Panc1 (cell line): ENCODE measurements at regions not wholly inside any gene's neighbourhood (a gene's known extent, or its start where the extent isn't known, plus 50 kb on each side); places are given as distances from the start of the nearest gene placed in this dataset.

Source experiments
- ATAC-seq: fragments of 200-7000 bp; cut with Tn5 transposase; 2 replicates; pipeline ENCODE4 v1.9.1; 2020; ENCODE audit warnings: mild to moderate bottlenecking, moderate library complexity
- BruUV-seq: library from RNA; stranded (reverse); fragments of 400-500 nt; replicated peaks from 2 replicates; lab custom pipeline; 2021; lab: Mats Ljungman, UMichigan
- CTCF ChIA-PET: fragments of 300-600 bp; sonication (Branson Sonifier 250); formaldehyde crosslinking; loops from one replicate; lab custom pipeline; 2022; ENCODE audit warnings: antibody characterized with exemption; lab: Charles Lee
- POLR2A ChIA-PET: fragments of 300-600 bp; sonication (Branson Sonifier 250); formaldehyde crosslinking; loops from one replicate; lab custom pipeline; 2022; ENCODE audit warnings: antibody characterized with exemption; lab: Charles Lee
- DNase-seq: peaks from one replicate; pipeline ENCODE4 v3.0.0-alpha.2; 2010; ENCODE audit warnings: low read depth, low spot score
- H3K27ac ChIP-seq: 2 replicates; pipeline ENCODE4 v1.5.1; 2011; ENCODE audit warnings: mild to moderate bottlenecking, low read length, inconsistent platforms
- H3K27me3 ChIP-seq: fragments of 200-500 bp; sonication (Bioruptor generic); 2 replicates; pipeline ENCODE4 v1.6.0; 2014; ENCODE audit warnings: low read length, inconsistent platforms; ENCODE audit not compliant: control insufficient read depth, insufficient read depth
- H3K36me3 ChIP-seq: fragments of 200-500 bp; sonication (Bioruptor generic); 2 replicates; pipeline ENCODE4 v1.5.1; 2014; ENCODE audit warnings: inconsistent platforms, mild to moderate bottlenecking, low read length, moderate library complexity; ENCODE audit not compliant: control insufficient read depth, insufficient read depth
- H3K4me1 ChIP-seq: 2 replicates; pipeline ENCODE4 v1.5.1; 2011; ENCODE audit warnings: inconsistent platforms, mild to moderate bottlenecking, low read length, moderate library complexity; ENCODE audit not compliant: control insufficient read depth, insufficient read depth
- H3K4me3 ChIP-seq, 2 experiments: 2 replicates each; pipeline ENCODE4 v1.5.1; 2011 to 2012; ENCODE audit warnings: low read depth in 2 of 2, low read length in 2 of 2, mild to moderate bottlenecking in 2 of 2, inconsistent platforms in 1 of 2, moderate library complexity in 1 of 2
- H3K9me3 ChIP-seq: fragments of 200-500 bp; sonication (Bioruptor generic); 2 replicates; pipeline ENCODE4 v1.5.1; 2014; ENCODE audit warnings: low read depth, mild to moderate bottlenecking, inconsistent platforms, low read length, moderate library complexity; ENCODE audit not compliant: control insufficient read depth, insufficient read depth
- CTCF ChIP-seq: fragments of 450-650 bp; IDR thresholded peaks from 2 replicates; pipeline ENCODE4 v1.5.1; 2017; ENCODE audit warnings: mild to moderate bottlenecking
- POLR2AphosphoS5 ChIP-seq: IDR thresholded peaks from 2 replicates; pipeline ENCODE4 v1.6.1; 2012; ENCODE audit warnings: mild to moderate bottlenecking, low read depth, low read length, moderate library complexity
- REST ChIP-seq, 2 experiments: IDR thresholded peaks; 2 replicates each; pipeline ENCODE4 v1.6.1; 2011 to 2012; ENCODE audit warnings: low read depth in 2 of 2, control low read depth in 1 of 2, low read length in 1 of 2, mild to moderate bottlenecking in 1 of 2, moderate library complexity in 1 of 2; ENCODE audit not compliant: insufficient read depth in 1 of 2
- SIN3A ChIP-seq: IDR thresholded peaks from 2 replicates; pipeline ENCODE4 v1.6.1; 2012; ENCODE audit warnings: low read depth, mild to moderate bottlenecking, low read length, moderate library complexity, borderline replicate concordance; ENCODE audit not compliant: insufficient read depth
- TCF7L2 ChIP-seq: IDR thresholded peaks from 2 replicates; pipeline ENCODE4 v1.6.1; 2011; ENCODE audit warnings: mild to moderate bottlenecking, low read depth, low read length, inconsistent platforms
- in situ Hi-C: cut with HindIII; loops from 2 replicates; pipeline ENCODE4 v1.10.0; 2016; ENCODE audit warnings: low sequenced_read_pairs, low pct_unique_long_range_greater_than_20kb
- intact Hi-C: fragments of 100-400 bp; cut with micrococcal nuclease; formaldehyde crosslinking; loops from one replicate; pipeline ENCODE4 v1.10.0; 2022; ENCODE audit not compliant: unreplicated experiment

- no peak for DNase-seq
- H3K27me3 ChIP-seq: no peaks in the 10 kb centered on the region
- peaks cover 44% of the 10 kb centered on the region for H3K9me3 ChIP-seq
- H3K4me1 ChIP-seq: no peaks in the 10 kb centered on the region
- POLR2A ChIA-PET: no interaction called here
- no peaks in the 10 kb centered on the region for H3K36me3 ChIP-seq
- CTCF ChIA-PET: no interaction called here
- intact Hi-C loops: no loop called here
- no peak for ATAC-seq
- H3K4me3 ChIP-seq: no peak overlapping the region
- no peak overlapping the region for H3K27ac ChIP-seq
- TF ChIP-seq SIN3A (no peak), TCF7L2 (no peak), CTCF (no peak), POLR2AphosphoS5 (no peak), REST (IDR thresholded peaks at IDR 0.05; ENCODE audit: insufficient read depth in 1 of 2, low read depth in 2 of 2, low read length in 1 of 2) (no peak)
- BruUV-seq: no TSS peak
- in situ Hi-C loops: no loop called here
Measured at GRCh38 chrX:117096528-117096927, 633.8 kb upstream of the CT83 start.

GRCh38 chrX:117095393-117095792, 632.6 kb upstream of the CT83 start:
- intact Hi-C loops (no loop called here), in situ Hi-C loops (no loop called here)
- H3K4me3 ChIP-seq: no peak overlapping the region
- no peak for TF ChIP-seq CTCF
- TF ChIP-seq TCF7L2: no peak
- TF ChIP-seq POLR2AphosphoS5: no peak
- no peak for TF ChIP-seq SIN3A
- TF ChIP-seq REST (IDR thresholded peaks at IDR 0.05; ENCODE audit: insufficient read depth in 1 of 2, low read depth in 2 of 2, low read length in 1 of 2): no peak
- ChIA-PET POLR2A (no interaction called here), CTCF (no interaction called here)
- ATAC-seq (no peak), DNase-seq (no peak)
- no peaks in the 10 kb centered on the region for H3K36me3 ChIP-seq
- no peak overlapping the region for H3K27ac ChIP-seq
- H3K27me3 ChIP-seq: no peaks in the 10 kb centered on the region
- BruUV-seq: no TSS peak
- no peaks in the 10 kb centered on the region for H3K4me1 ChIP-seq
- peaks cover 44% of the 10 kb centered on the region for H3K9me3 ChIP-seq
